ENCODE measurements at regions not wholly inside any gene's neighbourhood (a gene's known extent, or its start where the extent isn't known, plus 50 kb on each side); places are given as distances from the start of the nearest gene placed in this dataset.

- ChIA-PET CTCF (no interaction called here), POLR2A (interaction anchor here (0.6 kb wide), 1 partner anchor 99 kb away, joined by 4 read pairs; no protein-coding TSS in a partner anchor)
- intact Hi-C loops (cut with micrococcal nuclease; ENCODE audit: unreplicated experiment): no loop called here
- H3K27ac ChIP-seq (ENCODE audit: low read length): no peak overlapping the region
- H3K4me1 ChIP-seq (ENCODE audit: control insufficient read depth, insufficient read depth, low read length): 0 out of 2 replicates have a peak, but pooled peaks cover 3% of the 10 kb centered on the region
- no TSS peak for BruUV-seq (replicated peaks)
- no peak for DNase-seq (ENCODE audit: low read depth, low spot score)
- H3K9me3 ChIP-seq (ENCODE audit: control insufficient read depth, insufficient read depth, low read depth, low read length): no peaks in the 10 kb centered on the region
- TF ChIP-seq, protein P1, sequence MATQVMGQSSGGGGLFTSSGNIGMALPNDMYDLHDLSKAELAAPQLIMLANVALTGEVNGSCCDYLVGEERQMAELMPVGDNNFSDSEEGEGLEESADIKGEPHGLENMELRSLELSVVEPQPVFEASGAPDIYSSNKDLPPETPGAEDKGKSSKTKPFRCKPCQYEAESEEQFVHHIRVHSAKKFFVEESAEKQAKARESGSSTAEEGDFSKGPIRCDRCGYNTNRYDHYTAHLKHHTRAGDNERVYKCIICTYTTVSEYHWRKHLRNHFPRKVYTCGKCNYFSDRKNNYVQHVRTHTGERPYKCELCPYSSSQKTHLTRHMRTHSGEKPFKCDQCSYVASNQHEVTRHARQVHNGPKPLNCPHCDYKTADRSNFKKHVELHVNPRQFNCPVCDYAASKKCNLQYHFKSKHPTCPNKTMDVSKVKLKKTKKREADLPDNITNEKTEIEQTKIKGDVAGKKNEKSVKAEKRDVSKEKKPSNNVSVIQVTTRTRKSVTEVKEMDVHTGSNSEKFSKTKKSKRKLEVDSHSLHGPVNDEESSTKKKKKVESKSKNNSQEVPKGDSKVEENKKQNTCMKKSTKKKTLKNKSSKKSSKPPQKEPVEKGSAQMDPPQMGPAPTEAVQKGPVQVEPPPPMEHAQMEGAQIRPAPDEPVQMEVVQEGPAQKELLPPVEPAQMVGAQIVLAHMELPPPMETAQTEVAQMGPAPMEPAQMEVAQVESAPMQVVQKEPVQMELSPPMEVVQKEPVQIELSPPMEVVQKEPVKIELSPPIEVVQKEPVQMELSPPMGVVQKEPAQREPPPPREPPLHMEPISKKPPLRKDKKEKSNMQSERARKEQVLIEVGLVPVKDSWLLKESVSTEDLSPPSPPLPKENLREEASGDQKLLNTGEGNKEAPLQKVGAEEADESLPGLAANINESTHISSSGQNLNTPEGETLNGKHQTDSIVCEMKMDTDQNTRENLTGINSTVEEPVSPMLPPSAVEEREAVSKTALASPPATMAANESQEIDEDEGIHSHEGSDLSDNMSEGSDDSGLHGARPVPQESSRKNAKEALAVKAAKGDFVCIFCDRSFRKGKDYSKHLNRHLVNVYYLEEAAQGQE (IDR thresholded peaks at IDR 0.05; ENCODE audit: insufficient read depth in 1 of 2, low read depth in 2 of 2, low read length in 1 of 2): no peak
- TF ChIP-seq POLR2AphosphoS5 (IDR thresholded peaks at IDR 0.05; ENCODE audit: low read depth, low read length): no peak
- no peak for TF ChIP-seq SIN3A (IDR thresholded peaks at IDR 0.05; ENCODE audit: borderline replicate concordance, insufficient read depth, low read depth, low read length)
- no peak for TF ChIP-seq CTCF (IDR thresholded peaks at IDR 0.05)
- TF ChIP-seq TCF7L2 (IDR thresholded peaks at IDR 0.05; ENCODE audit: low read depth, low read length): no peak
- no peaks in the 10 kb centered on the region for H3K36me3 ChIP-seq (ENCODE audit: control insufficient read depth, insufficient read depth, low read length)
- in situ Hi-C loops (cut with HindIII; ENCODE audit: low pct_unique_long_range_greater_than_20kb, low sequenced_read_pairs): no loop called here
- no peak for ATAC-seq
- H3K4me3 ChIP-seq (ENCODE audit: low read depth in 2 of 2, low read length in 2 of 2): no peak overlapping the region
- no peaks in the 10 kb centered on the region for H3K27me3 ChIP-seq (ENCODE audit: control insufficient read depth, insufficient read depth, low read length)
Measured at GRCh38 chr10:94197241-94197640, 165.5 kb downstream of the NOC3L start.

- H3K9me3 ChIP-seq (ENCODE audit: control insufficient read depth, insufficient read depth, low read depth, low read length): no peaks in the 10 kb centered on the region
- TF ChIP-seq TCF7L2 (IDR thresholded peaks at IDR 0.05; ENCODE audit: low read depth, low read length) (no peak), SIN3A (IDR thresholded peaks at IDR 0.05; ENCODE audit: borderline replicate concordance, insufficient read depth, low read depth, low read length) (no peak), CTCF (IDR thresholded peaks at IDR 0.05) (no peak), POLR2AphosphoS5 (IDR thresholded peaks at IDR 0.05; ENCODE audit: low read depth, low read length) (no peak)
- TF ChIP-seq, protein P1 (IDR thresholded peaks at IDR 0.05; ENCODE audit: insufficient read depth in 1 of 2, low read depth in 2 of 2, low read length in 1 of 2): no peak
- in situ Hi-C loops (cut with HindIII; ENCODE audit: low pct_unique_long_range_greater_than_20kb, low sequenced_read_pairs): no loop called here
- ChIA-PET CTCF (no interaction called here), POLR2A (no interaction called here)
- intact Hi-C loops (cut with micrococcal nuclease; ENCODE audit: unreplicated experiment): no loop called here
- 0 out of 2 replicates have a peak, but pooled peaks cover 3% of the 10 kb centered on the region for H3K4me1 ChIP-seq (ENCODE audit: control insufficient read depth, insufficient read depth, low read length)
- H3K36me3 ChIP-seq (ENCODE audit: control insufficient read depth, insufficient read depth, low read length): no peaks in the 10 kb centered on the region
- DNase-seq (ENCODE audit: low read depth, low spot score) (no peak), ATAC-seq (no peak)
- no peak overlapping the region for H3K27ac ChIP-seq (ENCODE audit: low read length)
- BruUV-seq (replicated peaks): no TSS peak
- no peaks in the 10 kb centered on the region for H3K27me3 ChIP-seq (ENCODE audit: control insufficient read depth, insufficient read depth, low read length)
- H3K4me3 ChIP-seq (ENCODE audit: low read depth in 2 of 2, low read length in 2 of 2): no peak overlapping the region
Measured at GRCh38 chr10:94198324-94198723, 164.4 kb downstream of the NOC3L start.
